ENCODE measurements at regions not wholly inside any gene's neighbourhood (a gene's known extent, or its start where the extent isn't known, plus 50 kb on each side); places are given as distances from the start of the nearest gene placed in this dataset.

GRCh38 chr4:89422441-89422990 lies 114.9 kb upstream of the GPRIN3 start:
- ChIA-PET CTCF (ENCODE audit: low intra/inter-chr PET ratio) (no interaction called here), POLR2A (interaction anchor here (0.6 kb wide), 1 partner anchor 698 kb away, joined by 3 read pairs; no protein-coding TSS in a partner anchor)
- no peak for FAIRE-seq
- TF ChIP-seq, protein P1, sequence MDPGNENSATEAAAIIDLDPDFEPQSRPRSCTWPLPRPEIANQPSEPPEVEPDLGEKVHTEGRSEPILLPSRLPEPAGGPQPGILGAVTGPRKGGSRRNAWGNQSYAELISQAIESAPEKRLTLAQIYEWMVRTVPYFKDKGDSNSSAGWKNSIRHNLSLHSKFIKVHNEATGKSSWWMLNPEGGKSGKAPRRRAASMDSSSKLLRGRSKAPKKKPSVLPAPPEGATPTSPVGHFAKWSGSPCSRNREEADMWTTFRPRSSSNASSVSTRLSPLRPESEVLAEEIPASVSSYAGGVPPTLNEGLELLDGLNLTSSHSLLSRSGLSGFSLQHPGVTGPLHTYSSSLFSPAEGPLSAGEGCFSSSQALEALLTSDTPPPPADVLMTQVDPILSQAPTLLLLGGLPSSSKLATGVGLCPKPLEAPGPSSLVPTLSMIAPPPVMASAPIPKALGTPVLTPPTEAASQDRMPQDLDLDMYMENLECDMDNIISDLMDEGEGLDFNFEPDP (CRISPR knock-in tag; IDR thresholded peaks at IDR 0.05) = no peak
- no peak for TF ChIP-seq CEBPB (tag; IDR thresholded peaks at IDR 0.05)
- no peak for TF ChIP-seq PHF20 (IDR thresholded peaks at IDR 0.05; ENCODE audit: partially characterized antibody)
- TF ChIP-seq STAT5A (IDR thresholded peaks at IDR 0.05; ENCODE audit: borderline replicate concordance, low read length) = no peak
- no peak for TF ChIP-seq NUFIP1 (IDR thresholded peaks at IDR 0.05; ENCODE audit: partially characterized antibody)
- TF ChIP-seq, protein P2, sequence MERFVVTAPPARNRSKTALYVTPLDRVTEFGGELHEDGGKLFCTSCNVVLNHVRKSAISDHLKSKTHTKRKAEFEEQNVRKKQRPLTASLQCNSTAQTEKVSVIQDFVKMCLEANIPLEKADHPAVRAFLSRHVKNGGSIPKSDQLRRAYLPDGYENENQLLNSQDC (CRISPR knock-in tag; IDR thresholded peaks at IDR 0.05) = no peak
- no peak for TF ChIP-seq HMG20A (CRISPR knock-in tag; conservative IDR thresholded peaks at IDR 0.05)
- TF ChIP-seq ZNF780A (CRISPR knock-in tag; IDR thresholded peaks at IDR 0.05) = no peak
- TF ChIP-seq XRCC3 (IDR thresholded peaks at IDR 0.05) = no peak
- no peak for TF ChIP-seq IRF2 (CRISPR knock-in tag; IDR thresholded peaks at IDR 0.05)
- TF ChIP-seq HMGN3 (IDR thresholded peaks at IDR 0.05; ENCODE audit: borderline replicate concordance, extremely low read depth, insufficient read length, low read depth, low read length) = no peak
- no peak for TF ChIP-seq MCM3 (IDR thresholded peaks at IDR 0.05)
- TF ChIP-seq MECOM (CRISPR knock-in tag; IDR thresholded peaks at IDR 0.05) = no peak
- TF ChIP-seq, protein P3, sequence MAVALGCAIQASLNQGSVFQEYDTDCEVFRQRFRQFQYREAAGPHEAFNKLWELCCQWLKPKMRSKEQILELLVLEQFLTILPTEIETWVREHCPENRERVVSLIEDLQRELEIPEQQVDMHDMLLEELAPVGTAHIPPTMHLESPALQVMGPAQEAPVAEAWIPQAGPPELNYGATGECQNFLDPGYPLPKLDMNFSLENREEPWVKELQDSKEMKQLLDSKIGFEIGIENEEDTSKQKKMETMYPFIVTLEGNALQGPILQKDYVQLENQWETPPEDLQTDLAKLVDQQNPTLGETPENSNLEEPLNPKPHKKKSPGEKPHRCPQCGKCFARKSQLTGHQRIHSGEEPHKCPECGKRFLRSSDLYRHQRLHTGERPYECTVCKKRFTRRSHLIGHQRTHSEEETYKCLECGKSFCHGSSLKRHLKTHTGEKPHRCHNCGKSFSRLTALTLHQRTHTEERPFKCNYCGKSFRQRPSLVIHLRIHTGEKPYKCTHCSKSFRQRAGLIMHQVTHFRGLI (CRISPR knock-in tag; IDR thresholded peaks at IDR 0.05) = no peak
- no peak for TF ChIP-seq FOSL1 (tag; conservative IDR thresholded peaks at IDR 0.05)
- no peak for TF ChIP-seq SMARCB1 (IDR thresholded peaks at IDR 0.05; ENCODE audit: insufficient read length, low read depth)
- no peak for TF ChIP-seq ETS2 (tag; IDR thresholded peaks at IDR 0.05; ENCODE audit: borderline replicate concordance, poor library complexity, severe bottlenecking)
- TF ChIP-seq E4F1 (CRISPR knock-in tag; IDR thresholded peaks at IDR 0.05; ENCODE audit: borderline replicate concordance) = no peak
- H3K27ac ChIP-seq (ENCODE audit: extremely low read depth, low read depth, low read length) = no peak overlapping the region
- no peaks in the 10 kb centered on the region for H3K27me3 ChIP-seq (ENCODE audit: control insufficient read depth in 2 of 2, insufficient read depth in 2 of 2, low read length in 2 of 2)
- no peak overlapping the region for H3K9ac ChIP-seq (ENCODE audit: insufficient read depth in 1 of 2, low read depth in 2 of 2, low read length in 2 of 2)
- BruUV-seq (replicated peaks) = no TSS peak
- H3K36me3 ChIP-seq (ENCODE audit: control insufficient read depth, insufficient read depth, low read length) = no peaks in the 10 kb centered on the region
- no peak for DNase-seq (ENCODE audit: extremely low read depth in 1 of 4, low spot score in 3 of 4)
- 3% methylated on average over 3 of the region's 3 CpGs for WGBS (ENCODE audit: insufficient coverage, low coverage, missing lambda C conversion rate)
- no peaks in the 10 kb centered on the region for H3K9me1 ChIP-seq (ENCODE audit: control insufficient read depth, insufficient read depth, low read length)
- no peaks in the 10 kb centered on the region for H4K20me1 ChIP-seq (replicated peaks; ENCODE audit: control insufficient read depth, insufficient read depth, low read length)
- H3K4me3 ChIP-seq = no peak overlapping the region
- H3K4me1 ChIP-seq (replicated peaks in 1 of 2; ENCODE audit: control insufficient read depth in 2 of 2, insufficient read depth in 2 of 2, low read length in 2 of 2) = no peaks in the 10 kb centered on the region
- intact Hi-C loops (cut with micrococcal nuclease) = no loop called here
- no peak overlapping the region for H2AFZ ChIP-seq (ENCODE audit: low read depth, low read length)
- in situ Hi-C loops (cut with MboI) = no loop called here
- no peaks in the 10 kb centered on the region for H3K9me3 ChIP-seq (replicated peaks; ENCODE audit: control insufficient read depth, insufficient read depth, low read depth, low read length)
- H3K4me2 ChIP-seq (ENCODE audit: insufficient read depth, low read length) = no peak overlapping the region
- no peak for ATAC-seq
- H3K79me2 ChIP-seq (ENCODE audit: control insufficient read depth, insufficient read depth, low read length) = no peaks in the 10 kb centered on the region
